NCI-H2107 treated with DMSO at 0.1 percent for 48 hours (cell line): ENCODE measurements at regions not wholly inside any gene's neighbourhood (a gene's known extent, or its start where the extent isn't known, plus 50 kb on each side); places are given as distances from the start of the nearest gene placed in this dataset.

ENCODE experiments used
- DNase-seq: peaks from one replicate; lab custom pipeline; 2025; ENCODE audit not compliant: unreplicated experiment; lab: John Stamatoyannopoulos, UW

DNA sequence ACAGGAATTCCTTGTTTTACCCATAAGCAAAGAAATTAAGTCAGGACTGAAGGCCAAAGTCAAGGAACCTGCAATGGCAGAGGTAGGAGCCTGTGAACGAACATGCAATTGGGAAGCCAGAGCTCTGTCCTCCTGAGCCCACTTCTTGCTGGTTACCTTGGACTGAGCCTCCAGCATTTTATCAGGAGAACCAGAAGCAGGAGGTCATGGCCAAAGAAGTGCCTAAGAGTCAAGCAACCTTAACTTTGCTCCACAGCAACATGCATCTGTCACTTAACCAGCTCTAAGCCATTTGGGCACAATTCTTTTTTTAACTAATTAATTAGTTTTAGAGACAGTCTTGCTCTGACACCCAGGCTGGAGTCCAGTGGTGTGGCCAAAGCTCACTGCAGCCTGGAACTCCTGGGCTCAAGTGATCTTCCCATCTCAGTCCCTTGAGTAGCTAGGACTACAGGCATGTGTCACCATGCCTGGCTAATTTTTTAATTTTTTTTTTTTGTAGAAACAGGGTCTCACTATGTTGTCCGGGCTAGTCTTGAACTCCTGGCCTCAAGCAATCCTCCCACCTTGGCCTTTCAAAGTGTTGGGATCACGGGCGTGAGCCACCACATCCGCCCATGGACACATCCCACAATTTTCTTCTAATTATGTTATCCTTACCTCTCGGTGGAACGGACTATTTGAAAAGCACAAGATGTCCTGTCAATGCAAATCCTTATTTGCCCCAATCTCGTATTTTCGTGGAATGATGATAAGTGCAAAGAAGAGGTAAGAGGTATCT is 334.2 kb downstream of the CD83 start:
- no peak for DNase-seq

DNA sequence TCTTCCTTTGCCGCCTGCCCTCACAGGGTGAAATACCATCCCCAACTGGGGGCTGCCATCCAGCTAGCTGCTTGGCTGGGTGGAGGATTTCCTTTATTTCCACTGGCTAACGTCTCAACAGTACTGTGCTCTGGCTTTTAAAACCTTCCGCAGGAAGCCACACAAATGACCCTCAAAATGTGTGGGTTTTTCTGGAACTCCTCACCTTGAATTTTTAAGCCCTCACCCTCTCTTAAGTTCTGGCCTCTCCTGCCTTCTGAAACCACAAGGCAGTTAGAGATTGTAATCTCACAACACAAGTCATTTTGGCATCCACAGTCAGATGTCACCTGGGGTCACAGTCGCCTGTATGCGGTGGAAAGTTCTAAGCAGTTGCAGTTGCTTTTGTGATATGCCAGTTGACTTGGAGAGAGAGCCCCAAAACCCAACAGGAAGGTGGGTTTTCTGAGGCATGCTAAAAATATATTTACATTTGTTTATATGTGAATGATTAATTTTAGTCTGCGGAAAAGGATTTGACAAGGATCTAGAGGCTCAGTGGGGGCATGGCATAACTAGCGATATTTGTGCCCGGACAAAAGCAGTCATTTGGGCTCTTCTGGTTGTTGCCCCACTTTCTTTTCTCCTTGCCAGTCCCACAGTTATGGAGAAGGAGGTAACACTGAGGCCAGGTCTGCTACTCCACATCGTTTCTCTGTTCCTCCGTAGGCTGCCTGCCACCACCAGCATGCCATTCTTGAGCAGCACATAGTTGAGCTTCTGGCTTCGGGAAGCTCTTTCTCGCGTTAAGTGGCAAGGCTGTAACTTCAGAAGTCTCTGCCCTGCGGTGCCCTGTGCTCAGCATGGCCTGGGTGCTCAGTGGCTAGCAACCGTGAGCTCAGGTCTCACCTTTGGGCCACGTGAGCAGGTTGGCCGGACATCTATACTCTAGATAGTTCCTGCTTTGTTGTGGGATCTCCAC is 335.3 kb downstream of the CD83 start:
- no peak for DNase-seq

DNA sequence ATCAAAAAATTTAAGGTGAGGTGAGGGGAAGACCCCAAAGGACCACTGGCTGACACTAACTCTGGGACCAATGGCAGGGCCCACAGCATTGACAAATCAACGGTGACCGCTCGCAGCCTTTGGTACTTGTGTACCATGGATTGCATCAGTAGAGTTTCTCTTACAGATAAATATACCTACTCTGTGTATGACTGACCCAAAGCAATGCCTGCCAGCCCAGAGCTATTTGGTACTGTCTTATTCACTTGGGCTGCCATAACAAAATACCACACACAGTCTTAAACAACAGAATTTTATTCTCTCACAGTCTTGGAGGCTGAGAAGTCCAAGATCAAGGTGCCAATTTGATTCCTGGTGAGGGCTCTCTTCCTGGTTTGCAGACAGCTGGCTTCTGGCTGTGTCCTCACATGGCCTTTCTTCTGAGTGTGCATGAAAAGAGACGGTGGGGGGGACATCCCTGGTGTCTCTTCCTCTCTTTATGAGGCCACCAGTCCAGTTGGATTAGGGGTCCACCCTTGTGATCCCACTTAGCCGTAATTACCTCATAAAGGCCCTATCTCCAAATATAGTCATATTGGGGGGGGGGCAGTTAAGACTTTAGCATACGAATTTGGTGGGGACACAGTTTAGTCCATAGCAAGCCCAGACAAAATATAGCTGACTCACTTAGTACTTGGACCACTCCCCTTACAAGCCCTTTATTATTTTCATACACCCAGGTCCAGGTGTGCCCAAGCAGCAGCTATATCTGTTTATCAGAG is 336.3 kb downstream of the CD83 start:
- no peak for DNase-seq

DNA sequence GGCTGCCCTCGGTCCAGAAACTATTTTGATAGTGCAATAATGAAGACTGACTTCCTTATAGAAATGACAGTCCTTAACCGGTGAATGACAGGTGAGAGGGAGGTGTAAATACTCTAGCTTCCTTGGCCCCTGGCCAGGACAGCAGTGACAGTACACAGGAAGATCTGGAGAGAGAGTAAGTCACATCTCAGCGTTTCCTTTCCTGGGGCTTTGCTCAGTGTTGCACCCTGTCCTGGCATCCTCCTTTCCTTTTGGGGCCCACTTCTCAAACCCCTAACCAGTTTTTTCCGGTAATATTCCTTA is 336.9 kb downstream of the CD83 start:
- no peak for DNase-seq

DNA sequence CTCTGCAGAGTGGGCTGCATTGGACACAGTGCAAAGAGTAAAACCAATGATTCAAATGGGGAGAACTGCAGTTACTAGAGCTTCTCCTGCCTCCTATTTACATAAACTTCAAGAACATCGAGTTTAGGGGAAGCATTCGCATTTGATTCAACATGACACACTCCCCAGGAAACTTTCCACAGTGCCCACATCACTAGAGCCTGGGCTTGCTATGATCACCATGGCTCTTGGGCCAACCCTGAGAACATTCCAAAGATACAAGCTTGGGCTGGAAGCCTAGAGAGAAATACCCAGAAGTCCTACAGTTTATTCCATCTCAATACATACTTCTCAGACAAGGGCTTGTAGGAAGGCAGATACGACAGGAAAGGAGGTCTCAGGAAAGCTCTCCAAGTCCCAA is 337.9 kb downstream of the CD83 start:
- DNase-seq = no peak

DNA sequence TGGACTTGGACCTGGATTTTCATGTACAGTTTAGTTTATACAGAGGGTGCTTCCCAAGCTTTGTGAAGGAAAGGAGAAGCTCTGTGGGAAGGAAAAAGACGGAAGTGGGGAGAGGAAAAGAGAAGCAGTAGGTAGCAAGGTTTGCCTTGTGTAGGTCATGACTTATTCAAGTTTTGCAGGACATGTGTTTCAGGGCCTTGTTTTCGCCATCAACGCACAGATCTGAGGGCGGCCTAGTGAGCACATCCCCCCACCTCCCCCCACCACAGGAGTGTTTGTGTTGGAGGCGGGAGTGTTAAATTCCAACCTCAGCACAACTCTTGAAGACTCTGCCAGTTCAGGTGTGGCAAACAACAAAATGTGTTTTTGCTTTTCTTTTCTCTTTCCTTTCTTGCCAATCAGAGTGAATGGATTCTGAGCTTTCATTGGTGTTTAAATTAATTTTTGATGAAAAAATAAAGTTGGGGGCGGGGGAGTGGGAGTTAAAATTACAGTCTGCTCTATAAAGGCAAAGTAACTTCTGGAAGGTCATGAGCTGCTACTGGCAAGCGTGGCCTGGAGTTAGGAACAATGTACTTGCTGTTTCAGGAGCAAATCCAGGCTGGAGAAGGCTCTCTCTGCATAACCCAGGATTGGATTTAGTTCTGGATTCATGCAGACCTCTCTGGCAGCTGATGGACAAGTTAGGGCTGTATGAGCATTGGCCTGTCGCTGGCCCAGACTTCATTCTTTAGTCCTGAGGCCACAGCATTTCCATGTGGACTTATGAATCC is 338.5 kb downstream of the CD83 start:
- no peak for DNase-seq

DNA sequence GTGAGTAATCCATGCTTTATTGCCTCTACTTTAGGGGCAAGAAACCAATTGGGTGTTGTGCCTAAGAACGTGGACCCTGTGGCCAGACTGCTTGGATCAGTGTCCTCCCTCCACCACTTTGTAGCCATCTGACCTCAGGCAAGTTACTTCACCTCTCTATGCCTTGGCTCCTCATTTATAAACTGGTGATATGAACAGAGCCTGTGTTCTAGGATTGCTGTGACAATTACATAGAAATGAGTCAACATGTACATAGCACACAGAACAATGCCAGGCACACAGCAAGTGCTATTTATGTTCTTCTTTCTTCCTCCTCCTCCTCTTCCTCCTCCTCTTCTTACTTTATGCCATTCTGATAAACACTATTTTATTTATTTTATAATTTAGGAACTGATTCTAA is 339.4 kb downstream of the CD83 start:
- DNase-seq = no peak

DNA sequence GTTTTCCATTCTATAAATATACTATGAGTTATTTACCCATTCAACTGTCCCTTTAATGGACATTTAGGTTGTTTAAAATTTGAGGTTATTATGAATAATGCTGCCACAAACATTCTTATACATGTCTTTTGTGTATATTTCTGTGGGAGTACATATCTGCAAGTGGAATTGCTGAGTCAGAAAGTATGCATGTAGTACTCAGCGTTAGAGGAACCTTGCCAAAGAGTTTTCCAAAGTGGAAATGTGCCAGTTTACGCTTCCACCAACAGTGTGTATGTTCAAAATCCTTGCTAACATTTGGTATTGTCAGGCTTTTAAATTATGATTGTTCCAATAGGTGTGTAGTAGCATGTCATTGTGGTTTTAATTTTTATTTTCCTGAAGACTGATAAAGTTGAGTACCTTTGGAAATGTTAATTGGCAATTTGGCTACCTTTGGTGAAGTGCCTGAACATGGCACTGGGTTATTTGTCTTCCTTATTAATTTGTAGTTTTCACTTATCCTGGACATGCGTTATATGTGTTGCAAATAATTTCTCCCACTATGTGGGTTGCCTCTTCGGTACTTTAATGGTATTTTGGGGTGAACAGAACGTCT is 341.2 kb downstream of the CD83 start:
- DNase-seq = no peak

DNA sequence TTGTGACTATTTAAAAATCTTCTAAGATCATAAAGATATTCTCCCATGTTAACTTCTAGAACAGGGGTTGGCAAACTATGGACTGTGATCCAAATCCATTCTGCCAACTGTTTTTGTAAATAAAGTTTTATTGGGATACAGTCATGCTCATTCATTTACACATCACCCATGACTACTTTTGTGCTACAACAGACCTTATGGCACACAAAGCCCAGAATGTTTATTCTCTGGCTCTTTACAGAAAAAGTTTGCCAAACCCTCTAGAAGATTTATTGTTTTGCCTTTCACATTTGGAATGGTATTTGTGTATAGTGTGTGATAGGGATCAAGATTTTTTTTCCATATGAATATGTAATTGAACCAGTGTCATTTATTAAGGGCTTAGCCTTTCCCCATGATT is 341.7 kb downstream of the CD83 start:
- no peak for DNase-seq

DNA sequence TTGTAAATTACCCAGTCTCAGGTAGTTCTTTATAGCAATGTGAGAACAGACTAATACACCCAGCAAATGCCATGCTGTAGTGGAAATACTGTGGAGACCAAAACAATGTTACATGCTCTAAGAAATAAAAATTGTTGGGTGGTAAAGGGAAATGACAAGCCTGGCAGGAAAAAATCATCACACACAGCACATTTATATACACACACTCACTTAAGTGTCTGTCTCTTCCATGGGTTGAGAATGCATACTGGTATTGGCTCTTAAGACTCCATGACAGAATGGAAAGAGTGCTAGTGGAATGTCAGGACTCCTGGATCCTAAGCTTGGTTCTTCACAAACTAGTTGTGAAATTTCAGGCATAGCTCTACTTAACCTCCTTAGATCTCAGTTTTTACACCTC is 343.0 kb downstream of the CD83 start:
- no peak for DNase-seq

DNA sequence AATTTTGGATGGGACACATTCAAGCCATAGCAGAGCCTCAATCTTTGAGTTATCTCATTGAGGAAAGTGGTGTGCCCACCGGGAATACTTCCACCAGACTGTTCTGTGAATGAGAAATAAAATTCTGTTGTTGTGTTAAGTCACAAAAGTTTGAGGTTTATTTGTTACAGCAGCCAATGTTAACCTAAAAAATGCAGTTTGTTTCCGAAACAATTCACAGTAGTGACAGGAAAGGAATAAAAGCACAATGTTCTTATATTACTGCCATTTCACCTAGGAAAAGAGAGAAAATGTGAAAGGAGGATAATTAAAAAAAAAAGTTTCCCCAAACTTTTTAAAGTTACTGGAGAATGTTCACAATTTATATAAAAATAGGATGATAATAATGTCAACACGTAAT is 344.6 kb downstream of the CD83 start:
- no peak for DNase-seq

DNA sequence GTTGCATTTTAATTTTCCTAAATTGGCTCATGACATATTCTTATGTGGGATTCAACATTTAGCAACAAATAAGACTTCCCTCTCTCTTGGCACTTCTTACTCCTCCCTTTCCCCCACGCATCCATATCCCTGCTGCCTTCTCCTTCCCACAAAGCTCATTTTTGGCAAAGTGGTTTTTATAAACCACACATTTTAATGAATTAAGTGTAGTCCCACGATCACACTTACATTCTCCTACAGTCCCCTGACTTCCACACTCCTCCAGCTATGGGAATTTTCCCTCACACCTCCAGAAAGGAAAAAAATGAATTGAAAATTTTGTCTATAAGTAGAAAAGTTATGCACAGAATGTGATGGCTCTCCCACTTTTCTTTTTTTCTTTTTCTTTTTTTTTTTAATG is 345.0 kb downstream of the CD83 start:
- DNase-seq = no peak

DNA sequence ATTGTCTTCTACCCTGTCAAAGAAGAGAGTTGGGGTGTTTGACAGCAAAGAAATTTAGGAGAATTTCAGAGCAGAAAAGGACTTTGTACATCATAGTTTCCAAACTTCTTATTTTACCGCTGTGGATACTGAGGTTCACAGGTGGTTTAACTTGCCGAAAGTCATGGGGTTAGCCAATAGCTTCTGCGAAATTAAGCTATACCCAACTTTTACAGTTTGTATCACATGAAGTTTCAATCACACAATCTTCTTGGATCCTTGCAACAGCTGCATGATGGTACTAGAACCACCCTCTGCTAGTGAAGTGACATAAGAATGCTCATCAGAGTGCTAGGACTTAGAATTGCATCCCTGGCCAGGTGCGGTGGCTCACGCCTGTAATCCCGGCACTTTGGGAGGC is 345.5 kb downstream of the CD83 start:
- DNase-seq = no peak

DNA sequence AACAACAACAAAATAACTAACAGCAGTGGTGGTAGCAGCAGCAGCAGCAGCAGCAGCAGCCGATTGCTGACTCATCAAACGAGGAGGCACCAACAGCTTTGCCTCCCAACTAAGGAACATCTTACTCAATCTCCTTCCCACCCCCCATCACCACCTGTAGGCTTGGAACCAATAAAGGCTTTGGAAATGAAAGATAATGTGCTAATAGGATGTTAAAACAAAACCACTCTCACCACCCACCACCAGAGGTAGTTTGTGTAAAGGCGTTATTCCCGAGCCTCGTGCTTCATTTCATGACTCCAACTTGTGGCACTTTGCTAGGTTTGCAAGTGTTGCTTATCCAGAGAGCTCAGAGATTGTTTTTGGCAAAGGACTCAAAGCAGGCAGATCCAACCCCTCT is 346.5 kb downstream of the CD83 start:
- DNase-seq = no peak

DNA sequence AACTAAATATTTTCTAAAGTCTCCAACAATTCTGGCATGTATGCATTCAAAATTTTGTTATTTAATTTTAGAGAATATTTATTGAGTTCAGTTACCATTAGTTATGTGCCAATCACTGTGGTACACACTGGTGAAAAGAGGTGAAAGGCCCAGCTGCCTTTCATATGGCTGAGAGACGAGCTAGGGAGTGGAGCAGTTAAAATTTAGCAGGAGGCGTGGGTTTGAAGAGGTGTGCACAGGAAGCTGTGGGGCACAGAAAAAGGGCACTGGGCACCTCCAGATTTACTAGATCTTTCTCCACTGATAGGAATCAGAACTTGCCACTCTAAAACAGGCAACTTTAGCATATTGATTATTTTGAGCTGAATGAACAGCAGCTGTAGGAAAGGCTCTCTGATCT is 347.1 kb downstream of the CD83 start:
- DNase-seq = no peak

DNA sequence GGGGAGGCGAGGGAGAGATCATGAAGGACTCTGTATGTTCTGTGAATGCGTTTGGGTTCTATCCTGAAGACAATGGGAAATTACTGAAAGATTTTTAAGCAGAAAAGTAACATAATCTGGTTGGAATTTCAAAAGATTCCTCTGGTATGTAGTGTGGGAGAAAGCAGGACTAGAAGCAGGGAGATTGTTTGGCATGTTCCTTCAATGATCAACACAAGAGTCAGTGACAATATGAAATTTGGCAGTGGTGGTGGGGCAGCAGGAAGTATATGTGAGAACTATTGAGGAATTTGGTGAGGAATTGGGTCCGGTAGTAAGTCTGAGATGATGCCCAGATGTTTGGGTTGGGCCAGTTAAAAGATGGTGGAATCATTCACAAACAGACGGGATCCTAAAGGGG is 348.7 kb downstream of the CD83 start:
- DNase-seq = no peak

DNA sequence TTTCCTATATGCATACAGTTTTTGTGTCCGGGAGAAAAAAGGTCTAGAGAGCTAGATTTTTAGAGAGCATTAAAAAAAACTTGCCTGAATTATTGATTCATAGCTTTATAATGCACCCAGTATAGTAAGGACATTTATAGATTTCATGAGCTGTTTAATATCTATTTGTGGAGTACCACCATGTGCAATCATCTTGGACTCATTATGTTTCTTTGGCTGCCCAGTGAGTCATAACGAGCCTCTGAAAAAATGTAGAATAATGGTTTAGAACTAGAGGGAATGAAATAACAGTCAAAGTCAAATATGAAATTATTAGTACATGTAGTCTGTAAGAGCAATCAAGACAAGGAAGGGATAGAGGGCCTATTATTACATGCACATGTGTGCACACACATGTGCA is 350.0 kb downstream of the CD83 start:
- no peak for DNase-seq

DNA sequence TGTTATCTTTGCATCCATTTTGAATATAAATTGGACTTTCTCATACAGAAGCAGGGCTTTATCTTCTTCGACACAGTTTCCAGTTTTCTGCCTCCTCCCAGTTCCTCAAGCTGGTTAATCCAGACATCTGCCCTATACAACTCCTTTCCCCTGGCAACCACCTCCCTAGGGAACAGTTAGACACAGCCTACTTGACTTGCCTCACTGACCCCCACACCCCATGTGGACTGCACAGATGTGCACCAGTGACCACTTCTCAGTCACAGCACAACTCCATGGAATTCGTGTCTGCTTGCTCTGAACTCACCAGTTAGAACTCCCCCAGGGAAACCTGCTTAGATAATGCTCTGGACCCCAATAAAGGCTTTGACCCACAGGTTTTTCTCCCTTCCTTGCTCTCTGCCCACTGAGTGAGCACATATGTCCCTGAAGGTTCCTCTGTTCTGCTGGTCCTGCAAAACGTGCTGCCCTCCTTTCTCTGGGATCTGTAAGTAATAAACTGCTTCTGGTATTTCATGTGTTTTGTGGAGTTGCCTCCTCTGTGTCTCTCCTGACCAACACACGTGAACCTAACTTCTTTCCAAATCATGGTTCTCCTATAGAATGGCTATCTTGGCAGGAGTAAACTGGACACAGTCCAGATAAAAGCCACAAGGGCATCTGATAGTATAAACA is 351.2 kb downstream of the CD83 start:
- no peak for DNase-seq

DNA sequence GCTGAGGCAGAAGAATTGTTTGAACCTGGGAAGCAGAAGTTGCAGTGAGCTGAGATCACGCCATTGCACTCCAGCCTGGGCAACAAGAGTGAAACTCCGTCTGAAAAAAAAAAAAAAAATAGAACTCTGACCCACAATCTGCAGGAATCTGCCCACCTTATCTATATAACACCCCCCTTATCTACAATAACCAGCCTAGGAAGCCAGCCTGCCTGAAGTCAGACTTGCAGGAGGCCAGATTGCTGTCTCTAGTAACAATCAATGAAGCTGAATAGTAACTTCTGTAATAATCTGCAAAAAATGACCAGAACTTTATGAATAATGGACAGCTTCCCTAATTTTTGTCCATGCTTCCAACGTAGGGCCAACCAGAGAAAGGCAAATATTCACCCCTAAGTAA is 352.5 kb downstream of the CD83 start:
- DNase-seq = no peak

DNA sequence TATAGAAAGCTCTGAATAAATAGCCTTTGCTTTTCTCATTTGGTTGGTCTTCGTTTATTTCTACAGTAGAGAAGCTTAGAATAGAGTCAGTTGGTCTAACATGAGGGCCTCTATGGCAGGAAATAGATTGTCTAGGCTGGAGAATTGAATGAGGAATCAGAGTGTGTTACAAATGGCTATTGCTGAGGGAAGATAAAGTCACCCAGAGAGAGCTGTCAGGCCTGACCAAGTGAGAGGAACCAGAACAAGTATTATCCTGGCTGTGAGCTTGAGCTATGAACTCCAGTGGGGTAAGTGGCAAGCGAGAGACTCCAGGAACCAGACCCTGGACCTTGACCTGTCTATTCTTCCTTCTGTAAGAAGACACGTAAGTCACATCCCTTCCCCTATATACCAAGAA is 353.1 kb downstream of the CD83 start:
- DNase-seq = no peak
